HG03378 (cell line): ENCODE measurements at regions not wholly inside any gene's neighbourhood (a gene's known extent, or its start where the extent isn't known, plus 50 kb on each side); places are given as distances from the start of the nearest gene placed in this dataset.
A peak's percentile ranks its signal among the peaks of the same experiment; 100 is the strongest.

ENCODE experiments used
- ATAC-seq: cut with Tn5 transposase; IDR thresholded peaks from one replicate; pipeline ENCODE4 v1.9.1; 2021; ENCODE audit warnings: mild to moderate bottlenecking, moderate library complexity; ENCODE audit not compliant: unreplicated experiment

- no peak for ATAC-seq
Observed at GRCh38 chr2:226142463-226142862, 657.2 kb downstream of the IRS1 start.

GRCh38 chr2:226140594-226140993 lies 659.0 kb downstream of the IRS1 start:
- ATAC-seq: no peak

- ATAC-seq: no peak
Observed at GRCh38 chr2:226139759-226140158, 659.9 kb downstream of the IRS1 start.

GRCh38 chr2:226137201-226137811 lies 662.3 kb downstream of the IRS1 start:
- ATAC-seq: peak; percentile 57

GRCh38 chr2:226136739-226137138 lies 662.9 kb downstream of the IRS1 start:
- peak; percentile 65 for ATAC-seq

- ATAC-seq: no peak
Observed at GRCh38 chr2:226135861-226136548, 663.6 kb downstream of the IRS1 start.

- no peak for ATAC-seq
Observed at GRCh38 chr2:226132323-226133215, 667.1 kb downstream of the IRS1 start.

GRCh38 chr2:226131299-226131784 lies 668.3 kb downstream of the IRS1 start:
- ATAC-seq: no peak

GRCh38 chr2:226130192-226130591 lies 669.4 kb downstream of the IRS1 start:
- no peak for ATAC-seq

- ATAC-seq: no peak
Observed at GRCh38 chr2:226127682-226128081, 671.9 kb downstream of the IRS1 start.

- ATAC-seq: no peak
Observed at GRCh38 chr2:226126104-226126503, 673.5 kb downstream of the IRS1 start.

- ATAC-seq: no peak
Observed at GRCh38 chr2:226125176-226125883, 674.3 kb downstream of the IRS1 start.

- ATAC-seq: no peak
Observed at GRCh38 chr2:226124548-226125011, 675.0 kb downstream of the IRS1 start.

GRCh38 chr2:226123300-226123699 lies 676.3 kb downstream of the IRS1 start:
- no peak for ATAC-seq

- ATAC-seq: no peak
Observed at GRCh38 chr2:226122041-226122440, 677.6 kb downstream of the IRS1 start.

- ATAC-seq: no peak
Observed at GRCh38 chr2:226121046-226121738, 678.4 kb downstream of the IRS1 start.

- no peak for ATAC-seq
Observed at GRCh38 chr2:226118471-226119429, 680.9 kb downstream of the IRS1 start.

GRCh38 chr2:226117510-226118065 lies 682.0 kb downstream of the IRS1 start:
- ATAC-seq: no peak

- ATAC-seq: no peak
Observed at GRCh38 chr2:226116346-226116745, 683.3 kb downstream of the IRS1 start.
